Stimulated activated effector memory CD8-positive, alpha-beta T cell treated with anti-CD3 and anti-CD28 coated beads, Interleukin-12 subunit alpha, Interleukin-12 subunit beta, amount 100 ng/mL, for 72 hours (primary cell): ENCODE measurements at regions not wholly inside any gene's neighbourhood (a gene's known extent, or its start where the extent isn't known, plus 50 kb on each side); places are given as distances from the start of the nearest gene placed in this dataset.
"Not testable (repeated sequence)": the region's sequence is repeated elsewhere in the genome, so short reads cannot be mapped to it uniquely, and the experiment has no call there.

Experiments used
- ATAC-seq: fragments of 150-1000 bp; cut with Tn5 transposase; 2 replicates; pipeline ENCODE4 v1.10.0; 2021
- DNase-seq, 2 donors: peaks; one replicate each; pipeline ENCODE4 v3.0.0; 2021 to 2022; ENCODE audit warnings: low spot score in 2 of 2
- H3K27ac Mint-ChIP-seq: one replicate; pipeline ENCODE4 v1.8.0; 2022; ENCODE audit warnings: mild to moderate bottlenecking, mixed read lengths
- H3K36me3 Mint-ChIP-seq: one replicate; pipeline ENCODE4 v1.8.0; 2022; ENCODE audit warnings: mild to moderate bottlenecking, mixed read lengths
- H3K4me1 Mint-ChIP-seq: one replicate; pipeline ENCODE4 v1.8.0; 2022; ENCODE audit warnings: mixed read lengths
- H3K4me3 Mint-ChIP-seq: one replicate; pipeline ENCODE4 v1.8.0; 2022; ENCODE audit warnings: mild to moderate bottlenecking, mixed read lengths
- H3K9me3 Mint-ChIP-seq: one replicate; pipeline ENCODE4 v1.8.0; 2022; ENCODE audit warnings: mixed read lengths

GRCh38 chr13:31385540-31385939, 185.8 kb downstream of the B3GLCT start:
- H3K36me3 Mint-ChIP-seq, result no peaks in the 10 kb centered on the region
- DNase-seq (no peak), ATAC-seq (no peak)
- no peak overlapping the region for H3K4me3 Mint-ChIP-seq
- H3K27ac Mint-ChIP-seq, result no peak overlapping the region
- no peaks in the 10 kb centered on the region for H3K4me1 Mint-ChIP-seq
- H3K9me3 Mint-ChIP-seq, result no peaks in the 10 kb centered on the region

DNA sequence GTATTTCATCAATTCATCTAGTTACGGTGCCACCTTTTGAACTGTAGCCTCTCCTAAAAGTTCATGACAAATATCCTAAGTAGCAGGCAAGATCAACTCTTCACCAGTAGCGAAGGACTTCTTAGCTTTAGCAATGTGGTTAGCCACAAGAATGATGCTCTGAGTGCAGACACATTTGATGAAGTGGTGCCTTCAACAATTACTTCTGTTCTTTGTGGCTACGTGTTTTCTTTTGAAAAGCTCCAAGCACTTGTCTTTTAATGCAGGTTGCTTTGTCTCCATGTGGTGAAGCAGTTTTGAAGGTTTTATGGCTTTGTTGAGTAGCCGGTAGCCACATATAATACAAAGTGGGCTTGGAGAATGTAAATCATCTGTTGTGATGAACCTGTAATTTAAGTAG, 194.7 kb downstream of the B3GLCT start:
- no peak overlapping the region for H3K27ac Mint-ChIP-seq

GRCh38 chr13:31395090-31395489, 195.3 kb downstream of the B3GLCT start:
- Mint-ChIP-seq H3K4me3 (no peak overlapping the region), H3K36me3 (no peaks in the 10 kb centered on the region), H3K9me3 (peaks cover 7% of the 10 kb centered on the region), H3K27ac (no peak overlapping the region), H3K4me1 (no peaks in the 10 kb centered on the region)
- no peak for DNase-seq
- ATAC-seq, result no peak

More for the DNA sequence above, 194.7 kb downstream of the B3GLCT start:
- Mint-ChIP-seq H3K4me3 (no peak overlapping the region), H3K9me3 (peaks cover 4% of the 10 kb centered on the region), H3K36me3 (no peaks in the 10 kb centered on the region), H3K4me1 (no peaks in the 10 kb centered on the region)
- ATAC-seq (no peak), DNase-seq (no peak)

DNA sequence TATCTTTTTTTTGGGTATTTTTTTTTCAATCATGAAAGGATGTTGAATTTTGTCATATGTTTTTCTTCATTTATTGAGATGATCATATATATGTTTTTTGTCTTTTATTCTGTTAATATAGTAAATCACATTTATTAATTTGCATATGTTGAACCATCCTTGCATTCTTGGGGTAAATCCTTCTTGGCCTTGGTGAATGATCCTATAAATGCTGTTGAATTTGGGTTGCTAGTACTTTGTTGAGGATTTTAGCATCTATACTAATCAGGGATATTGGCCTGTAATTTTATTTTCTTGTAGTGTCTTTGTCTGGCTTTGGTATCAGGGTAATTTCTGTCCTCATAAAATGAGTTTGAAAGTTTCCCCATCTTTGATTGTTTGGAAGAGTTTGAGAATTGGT, 199.9 kb downstream of the B3GLCT start:
- no peaks in the 10 kb centered on the region for H3K36me3 Mint-ChIP-seq
- H3K4me3 Mint-ChIP-seq, result no peak overlapping the region
- DNase-seq (no peak), ATAC-seq (no peak)
- H3K9me3 Mint-ChIP-seq, result peaks cover 15% of the 10 kb centered on the region
- no peak overlapping the region for H3K27ac Mint-ChIP-seq
- no peaks in the 10 kb centered on the region for H3K4me1 Mint-ChIP-seq

DNA sequence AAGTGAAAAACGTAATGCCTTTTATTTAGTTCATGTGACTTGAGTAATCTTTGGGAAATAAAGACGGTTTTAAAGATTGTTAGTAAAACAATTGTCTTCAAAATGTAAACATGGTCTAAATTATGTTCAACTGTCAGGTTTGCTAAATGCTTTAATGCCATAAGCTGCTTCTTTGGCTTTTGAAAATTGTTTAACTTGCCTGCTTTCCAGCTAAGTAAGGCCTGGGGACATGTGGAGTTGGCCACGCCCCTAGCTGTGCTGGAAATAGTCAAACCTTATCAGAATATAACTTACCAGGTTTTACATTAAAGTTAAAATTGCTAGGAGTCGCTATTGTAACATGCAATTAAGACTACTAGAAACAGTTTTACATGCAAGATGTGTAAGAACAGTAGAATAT, 203.9 kb downstream of the B3GLCT start:
- not testable (repeated sequence) for H3K4me3 Mint-ChIP-seq, H3K4me1 Mint-ChIP-seq, H3K27ac Mint-ChIP-seq, DNase-seq, ATAC-seq, H3K36me3 Mint-ChIP-seq
- H3K9me3 Mint-ChIP-seq, result peaks cover 11% of the 10 kb centered on the region

GRCh38 chr13:31408927-31409326, 209.2 kb downstream of the B3GLCT start:
- no peaks in the 10 kb centered on the region for H3K4me1 Mint-ChIP-seq
- H3K27ac Mint-ChIP-seq, result no peak overlapping the region
- DNase-seq, result no peak
- H3K4me3 Mint-ChIP-seq, result no peak overlapping the region
- H3K36me3 Mint-ChIP-seq, result no peaks in the 10 kb centered on the region
- no peak for ATAC-seq
- no peaks in the 10 kb centered on the region for H3K9me3 Mint-ChIP-seq

DNA sequence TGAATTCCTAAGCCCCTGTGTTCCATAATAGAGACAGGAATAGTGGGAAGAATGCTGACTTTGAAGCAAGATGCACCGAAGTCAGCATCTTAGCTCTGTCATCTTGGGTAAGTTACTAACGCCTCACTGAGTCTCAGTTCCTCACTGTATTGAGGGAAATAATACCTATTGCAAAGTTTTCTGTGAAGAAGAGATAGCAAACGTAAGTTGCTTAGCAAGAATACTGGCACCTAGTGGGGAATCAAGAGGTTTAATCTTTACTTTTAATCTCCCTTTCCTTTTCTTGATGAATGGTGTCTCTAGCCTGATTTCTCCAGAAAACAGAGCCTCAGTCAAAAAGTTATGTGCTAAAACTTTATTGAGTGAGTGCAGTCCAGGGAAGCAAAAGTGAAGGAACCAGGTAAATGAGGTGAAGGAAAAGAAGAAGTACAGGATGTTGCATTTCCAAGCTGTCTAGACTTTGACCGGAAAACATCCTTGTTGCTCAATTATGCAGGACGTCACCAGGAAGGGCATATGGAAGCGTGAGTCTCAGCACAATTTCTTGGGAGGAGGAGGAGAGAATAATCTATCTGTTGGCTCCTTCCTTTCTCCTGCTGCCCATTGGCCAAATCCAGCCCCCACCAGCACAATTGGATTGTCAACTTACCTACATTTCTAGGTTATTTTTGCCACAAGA, 210.0 kb downstream of the B3GLCT start:
- Mint-ChIP-seq H3K36me3 (no peaks in the 10 kb centered on the region), H3K9me3 (no peaks in the 10 kb centered on the region)
- no peak for ATAC-seq

GRCh38 chr13:31413516-31413915, 213.7 kb downstream of the B3GLCT start:
- DNase-seq (no peak), ATAC-seq (no peak)
- Mint-ChIP-seq H3K9me3 (no peaks in the 10 kb centered on the region), H3K4me1 (no peaks in the 10 kb centered on the region), H3K36me3 (no peaks in the 10 kb centered on the region), H3K27ac (no peak overlapping the region), H3K4me3 (no peak overlapping the region)

More for the DNA sequence above, 210.0 kb downstream of the B3GLCT start:
- Mint-ChIP-seq H3K4me3 (no peak overlapping the region), H3K27ac (no peak overlapping the region), H3K4me1 (no peaks in the 10 kb centered on the region)
- DNase-seq, result no peak

- DNase-seq (no peak), ATAC-seq (no peak)
- no peak overlapping the region for H3K4me3 Mint-ChIP-seq
- no peaks in the 10 kb centered on the region for H3K36me3 Mint-ChIP-seq
- H3K27ac Mint-ChIP-seq, result no peak overlapping the region
- H3K4me1 Mint-ChIP-seq, result no peaks in the 10 kb centered on the region
- no peaks in the 10 kb centered on the region for H3K9me3 Mint-ChIP-seq
Measured at GRCh38 chr13:31416066-31416465, 216.3 kb downstream of the B3GLCT start.

DNA sequence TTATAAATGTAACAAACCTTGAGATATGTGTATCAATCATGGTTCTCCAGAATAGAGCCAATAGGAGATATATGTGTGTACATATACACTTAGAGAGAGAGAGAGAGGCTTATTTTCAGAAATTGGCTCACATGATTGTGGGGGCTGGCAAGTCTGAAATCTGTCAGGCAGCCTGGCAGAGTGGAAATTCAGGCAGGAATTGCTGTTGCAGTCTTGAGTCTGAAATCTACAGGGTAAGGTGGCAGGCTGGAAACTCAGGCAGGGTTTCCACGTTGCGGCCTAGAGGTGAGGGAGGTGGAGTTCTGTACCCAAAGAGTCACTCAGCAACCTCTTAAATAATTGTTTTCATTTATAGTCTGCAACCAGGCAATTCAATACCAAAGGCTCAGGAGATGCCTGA, 218.4 kb downstream of the B3GLCT start:
- Mint-ChIP-seq H3K9me3 (no peaks in the 10 kb centered on the region), H3K27ac (no peak overlapping the region)

DNA sequence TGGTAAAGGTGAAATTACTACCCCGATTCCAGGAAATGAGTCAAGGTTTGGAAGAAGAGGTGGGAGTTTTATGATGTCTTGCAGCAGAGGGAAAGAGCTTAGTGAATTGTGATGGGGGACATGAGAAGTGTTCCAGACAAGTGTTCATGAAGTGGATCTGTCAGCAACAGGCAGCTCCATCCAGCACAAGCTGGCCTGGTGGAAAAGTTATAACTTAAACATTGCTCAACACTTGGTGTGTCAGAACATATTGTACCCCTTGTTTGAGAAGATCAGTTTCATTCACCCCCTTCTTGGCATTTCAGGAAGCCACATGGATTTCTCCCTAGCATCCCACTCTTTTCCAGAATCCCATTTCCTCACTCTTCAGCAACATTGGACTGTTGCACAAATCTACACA, 222.0 kb downstream of the B3GLCT start:
- no peaks in the 10 kb centered on the region for H3K4me1 Mint-ChIP-seq
- no peak overlapping the region for H3K4me3 Mint-ChIP-seq
- ATAC-seq, result no peak
- H3K36me3 Mint-ChIP-seq, result no peaks in the 10 kb centered on the region
- no peak for DNase-seq
- H3K9me3 Mint-ChIP-seq, result no peaks in the 10 kb centered on the region
- H3K27ac Mint-ChIP-seq, result no peak overlapping the region

More for the DNA sequence above, 218.4 kb downstream of the B3GLCT start:
- DNase-seq, result no peak
- no peaks in the 10 kb centered on the region for H3K4me1 Mint-ChIP-seq
- no peak overlapping the region for H3K4me3 Mint-ChIP-seq
- no peaks in the 10 kb centered on the region for H3K36me3 Mint-ChIP-seq
- ATAC-seq, result no peak

GRCh38 chr13:31424130-31424729, 224.5 kb downstream of the B3GLCT start:
- peak; percentile 89 for ATAC-seq
- Mint-ChIP-seq H3K27ac (no peak overlapping the region), H3K36me3 (no peaks in the 10 kb centered on the region), H3K9me3 (no peaks in the 10 kb centered on the region), H3K4me3 (no peak overlapping the region), H3K4me1 (no peaks in the 10 kb centered on the region)
- DNase-seq, result peak; percentile 36 to 71

GRCh38 chr13:31426395-31426794, 226.6 kb downstream of the B3GLCT start:
- DNase-seq (no peak), ATAC-seq (no peak)
- H3K4me3 Mint-ChIP-seq, result no peak overlapping the region
- no peaks in the 10 kb centered on the region for H3K9me3 Mint-ChIP-seq
- no peak overlapping the region for H3K27ac Mint-ChIP-seq
- no peaks in the 10 kb centered on the region for H3K4me1 Mint-ChIP-seq
- no peaks in the 10 kb centered on the region for H3K36me3 Mint-ChIP-seq

DNA sequence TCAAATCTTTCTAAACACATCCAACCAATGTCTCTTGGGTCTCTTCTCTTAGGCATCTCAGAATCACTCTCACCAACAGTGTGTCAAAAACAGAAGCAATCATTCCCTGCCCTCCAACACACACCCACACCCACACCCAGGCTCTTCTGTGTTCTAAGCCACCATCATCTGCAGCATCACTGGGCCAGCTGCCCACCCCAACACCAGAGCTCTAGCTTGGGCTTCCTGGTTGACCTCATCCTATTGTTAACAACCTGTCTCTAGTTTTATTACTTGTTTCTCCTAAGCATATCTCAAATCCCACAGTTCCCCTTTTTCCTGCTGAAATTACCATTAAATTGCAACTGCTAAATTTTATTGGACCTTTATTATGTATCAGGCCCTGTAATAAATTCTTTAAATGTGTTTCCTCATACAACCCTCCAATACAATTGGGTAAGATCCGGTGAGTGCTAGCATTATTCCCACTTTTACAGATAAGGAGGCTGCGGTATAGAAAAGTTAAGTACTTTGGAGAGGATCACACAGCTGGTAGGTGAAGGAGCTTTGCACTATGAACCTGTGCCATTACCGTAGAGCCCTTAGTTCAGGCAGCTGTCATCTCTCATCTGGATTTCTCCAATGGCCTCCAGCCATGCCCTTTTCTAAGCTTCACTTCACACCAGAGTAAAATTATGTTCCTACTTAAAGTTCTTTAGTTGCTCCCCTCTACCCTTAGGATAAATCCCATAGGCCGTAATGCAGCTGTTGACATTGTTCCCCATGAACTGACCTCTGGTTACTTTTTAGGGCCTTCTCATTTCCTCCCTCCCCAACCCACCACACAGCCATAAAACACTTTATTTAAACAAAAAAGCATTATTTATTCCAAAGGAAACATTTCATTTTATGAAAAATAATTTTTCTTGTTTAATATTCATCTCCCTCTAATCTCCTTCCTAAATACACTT, 227.7 kb downstream of the B3GLCT start:
- DNase-seq (no peak), ATAC-seq (no peak)
- no peaks in the 10 kb centered on the region for H3K9me3 Mint-ChIP-seq
- H3K36me3 Mint-ChIP-seq, result no peaks in the 10 kb centered on the region
- no peaks in the 10 kb centered on the region for H3K4me1 Mint-ChIP-seq
- H3K4me3 Mint-ChIP-seq, result no peak overlapping the region
- no peak overlapping the region for H3K27ac Mint-ChIP-seq

- no peaks in the 10 kb centered on the region for H3K36me3 Mint-ChIP-seq
- H3K4me3 Mint-ChIP-seq, result no peak overlapping the region
- H3K4me1 Mint-ChIP-seq, result no peaks in the 10 kb centered on the region
- no peaks in the 10 kb centered on the region for H3K9me3 Mint-ChIP-seq
- DNase-seq, result peak; percentile 41 to 69
- peak; percentile 65 for ATAC-seq
- no peak overlapping the region for H3K27ac Mint-ChIP-seq
Measured at GRCh38 chr13:31431722-31432137, 232.0 kb downstream of the B3GLCT start.
